HEK293 (cell line): ENCODE measurements at regions not wholly inside any gene's neighbourhood (a gene's known extent, or its start where the extent isn't known, plus 50 kb on each side); places are given as distances from the start of the nearest gene placed in this dataset.

ENCODE experiments used
- CTCF ChIA-PET: fragments of 350-600 bp; formaldehyde crosslinking; extraction: SDS; loops from one replicate; lab custom pipeline; 2021; ENCODE audit warnings: antibody characterized with exemption; lab: Yijun Ruan, JAX
- POLR2A ChIA-PET: fragments of 300-600 bp; formaldehyde crosslinking; extraction: SDS; loops from one replicate; lab custom pipeline; 2020; ENCODE audit warnings: antibody characterized with exemption, inconsistent platforms; lab: Yijun Ruan, JAX
- H3K27ac ChIP-seq: fragments of 200-500 bp; sonication (Bioruptor generic); 2 replicates; pipeline ENCODE4 v1.5.1; 2014; ENCODE audit warnings: low read depth, low read length, control low read depth, inconsistent platforms; ENCODE audit errors: extremely low read depth
- H3K36me3 ChIP-seq, 2 experiments: fragments of 200-500 bp in 1 of 2; sonication (Bioruptor generic) in 1 of 2; 1 replicate in 1 of 2; 2 replicates in 1 of 2; pipeline ENCODE4 v1.5.1; 2014 to 2017; ENCODE audit warnings: inconsistent platforms in 2 of 2, low read length in 2 of 2; ENCODE audit not compliant: control insufficient read depth in 2 of 2, insufficient read depth in 1 of 2
- H3K4me1 ChIP-seq: fragments of 200-500 bp; sonication (Bioruptor generic); 2 replicates; pipeline ENCODE4 v1.5.1; 2014; ENCODE audit warnings: mild to moderate bottlenecking, low read length, inconsistent platforms; ENCODE audit not compliant: control insufficient read depth, insufficient read depth
- H3K4me3 ChIP-seq: 2 replicates; pipeline ENCODE4 v1.5.1; 2011; ENCODE audit warnings: low read depth, mild to moderate bottlenecking, control low read depth, low read length, moderate library complexity
- H3K9me3 ChIP-seq: fragments of 200-500 bp; sonication (Bioruptor generic); 2 replicates; pipeline ENCODE4 v1.5.1; 2014; ENCODE audit warnings: low read depth, low read length, inconsistent platforms; ENCODE audit not compliant: control insufficient read depth, insufficient read depth
- ATF2 ChIP-seq: fragments of 450-650 bp; formaldehyde crosslinking; IDR thresholded peaks from 2 replicates; pipeline ENCODE4 v1.5.1; 2016; ENCODE audit warnings: missing biosample characterization, missing genetic modification characterization, low read depth
- BCL11A ChIP-seq: fragments of 450-650 bp; formaldehyde crosslinking; IDR thresholded peaks from 2 replicates; pipeline ENCODE4 v1.5.1; 2016; ENCODE audit warnings: low read depth, missing biosample characterization, missing genetic modification characterization
- BCL6B ChIP-seq: fragments of 450-650 bp; formaldehyde crosslinking; IDR thresholded peaks from 2 replicates; pipeline ENCODE4 v1.5.1; 2017; ENCODE audit warnings: missing biosample characterization, missing genetic modification characterization
- EGR2 ChIP-seq: fragments of 450-650 bp; formaldehyde crosslinking; IDR thresholded peaks from 2 replicates; pipeline ENCODE4 v1.5.1; 2016; ENCODE audit warnings: low read depth, missing biosample characterization, missing genetic modification characterization
- GLI2 ChIP-seq: fragments of 450-650 bp; formaldehyde crosslinking; IDR thresholded peaks from 2 replicates; pipeline ENCODE4; 2017; ENCODE audit warnings: missing biosample characterization, missing genetic modification characterization, low read depth, borderline replicate concordance
- GLIS1 ChIP-seq: fragments of 450-650 bp; formaldehyde crosslinking; IDR thresholded peaks from 2 replicates; pipeline ENCODE4 v1.5.1; 2016; ENCODE audit warnings: missing biosample characterization, missing genetic modification characterization
- KLF10 ChIP-seq: fragments of 450-650 bp; IDR thresholded peaks from 2 replicates; pipeline ENCODE4 v1.5.1; 2018; ENCODE audit warnings: missing biosample characterization, mild to moderate bottlenecking, missing genetic modification characterization
- OVOL3 ChIP-seq: fragments of 450-650 bp; formaldehyde crosslinking; IDR thresholded peaks from 2 replicates; pipeline ENCODE4 v1.5.1; 2016; ENCODE audit warnings: missing biosample characterization, missing genetic modification characterization
- PRDM1 ChIP-seq: fragments of 450-650 bp; formaldehyde crosslinking; IDR thresholded peaks from 2 replicates; pipeline ENCODE4; 2016; ENCODE audit warnings: missing biosample characterization, missing genetic modification characterization
- YY1 ChIP-seq: fragments of 450-650 bp; formaldehyde crosslinking; IDR thresholded peaks from 2 replicates; pipeline ENCODE4 v1.5.1; 2018; ENCODE audit warnings: missing biosample characterization, missing genetic modification characterization
- ZBTB1 ChIP-seq: fragments of 450-650 bp; formaldehyde crosslinking; IDR thresholded peaks from 2 replicates; pipeline ENCODE4 v1.5.1; 2016; ENCODE audit warnings: missing biosample characterization, missing genetic modification characterization
- ZNF146 ChIP-seq: fragments of 450-650 bp; formaldehyde crosslinking; IDR thresholded peaks from 2 replicates; pipeline ENCODE4 v1.5.1; 2016; ENCODE audit warnings: missing biosample characterization, missing genetic modification characterization
- ZNF175 ChIP-seq: fragments of 450-650 bp; formaldehyde crosslinking; IDR thresholded peaks from 2 replicates; pipeline ENCODE4 v1.5.1; 2016; ENCODE audit warnings: missing biosample characterization, missing genetic modification characterization
- ZNF202 ChIP-seq: fragments of 450-650 bp; formaldehyde crosslinking; IDR thresholded peaks from 2 replicates; pipeline ENCODE4 v1.5.1; 2016; ENCODE audit warnings: missing biosample characterization, missing genetic modification characterization, borderline replicate concordance
- ZNF26 ChIP-seq: fragments of 450-650 bp; formaldehyde crosslinking; IDR thresholded peaks from 2 replicates; pipeline ENCODE4 v1.5.1; 2016; ENCODE audit warnings: missing biosample characterization, missing genetic modification characterization
- ZNF266 ChIP-seq: fragments of 450-650 bp; formaldehyde crosslinking; IDR thresholded peaks from 2 replicates; pipeline ENCODE4 v1.5.1; 2016; ENCODE audit warnings: missing biosample characterization, missing genetic modification characterization, low read depth
- ZNF350 ChIP-seq: fragments of 450-650 bp; formaldehyde crosslinking; IDR thresholded peaks from 2 replicates; pipeline ENCODE4 v1.5.0; 2017; ENCODE audit warnings: missing biosample characterization, mild to moderate bottlenecking, missing genetic modification characterization
- ZNF354C ChIP-seq: fragments of 450-650 bp; formaldehyde crosslinking; IDR thresholded peaks from 2 replicates; pipeline ENCODE4 v1.5.1; 2016; ENCODE audit warnings: missing biosample characterization, missing genetic modification characterization, low read depth, borderline replicate concordance
- ZNF501 ChIP-seq: fragments of 450-650 bp; formaldehyde crosslinking; IDR thresholded peaks from 2 replicates; pipeline ENCODE4 v1.5.1; 2016; ENCODE audit warnings: missing biosample characterization, missing genetic modification characterization
- ZNF529 ChIP-seq: fragments of 450-650 bp; formaldehyde crosslinking; IDR thresholded peaks from 2 replicates; pipeline ENCODE4 v1.5.1; 2017; ENCODE audit warnings: missing genetic modification characterization, missing biosample characterization; ENCODE audit not compliant: insufficient replicate concordance
- ZNF555 ChIP-seq: fragments of 450-650 bp; formaldehyde crosslinking; conservative IDR thresholded peaks from 2 replicates; pipeline ENCODE4 v1.5.1; 2017; ENCODE audit warnings: missing biosample characterization, mild to moderate bottlenecking, missing genetic modification characterization, inconsistent platforms
- ZNF596 ChIP-seq: fragments of 450-650 bp; IDR thresholded peaks from 2 replicates; pipeline ENCODE4 v1.5.0; 2018; ENCODE audit warnings: missing biosample characterization, mild to moderate bottlenecking, missing genetic modification characterization, moderate library complexity
- ZNF660 ChIP-seq: fragments of 450-650 bp; IDR thresholded peaks from 2 replicates; pipeline ENCODE4 v1.5.1; 2018; ENCODE audit warnings: missing biosample characterization, mild to moderate bottlenecking, missing genetic modification characterization
- ZNF664 ChIP-seq: fragments of 450-650 bp; formaldehyde crosslinking; IDR thresholded peaks from 2 replicates; pipeline ENCODE4 v1.5.1; 2016; ENCODE audit warnings: missing biosample characterization, missing genetic modification characterization
- ZNF776 ChIP-seq: fragments of 450-650 bp; formaldehyde crosslinking; IDR thresholded peaks from 2 replicates; pipeline ENCODE4 v1.5.0; 2017; ENCODE audit warnings: missing biosample characterization, missing genetic modification characterization, borderline replicate concordance
- ZNF791 ChIP-seq: fragments of 450-650 bp; formaldehyde crosslinking; IDR thresholded peaks from 2 replicates; pipeline ENCODE4 v1.5.1; 2016; ENCODE audit warnings: missing biosample characterization, missing genetic modification characterization
- ZXDB ChIP-seq: fragments of 450-650 bp; formaldehyde crosslinking; IDR thresholded peaks from 2 replicates; pipeline ENCODE4 v1.5.1; 2016; ENCODE audit warnings: missing biosample characterization, missing genetic modification characterization

- Histone ChIP-seq H3K9me3 (no peaks in the 10 kb centered on the region), H3K36me3 (no peaks in the 10 kb centered on the region), H3K4me1 (no peaks in the 10 kb centered on the region), H3K27ac (no peak overlapping the region), H3K4me3 (no peak overlapping the region)
- TF ChIP-seq BCL6B (tag by site-specific recombination), result no peak
- TF ChIP-seq ZNF529 (tag by site-specific recombination), result no peak
- no peak for TF ChIP-seq ZNF146 (tag by site-specific recombination)
- no peak for TF ChIP-seq ZNF266 (tag by site-specific recombination)
- TF ChIP-seq ZNF660 (tag by site-specific recombination), result no peak
- TF ChIP-seq ZNF202 (tag by site-specific recombination), result no peak
- no peak for TF ChIP-seq KLF10 (tag by site-specific recombination)
- no peak for TF ChIP-seq EGR2 (tag by site-specific recombination)
- no peak for TF ChIP-seq ZNF175 (tag by site-specific recombination)
- no peak for TF ChIP-seq GLIS1 (tag by site-specific recombination)
- TF ChIP-seq PRDM1 (tag by site-specific recombination), result no peak
- no peak for TF ChIP-seq ZNF791
- TF ChIP-seq ZXDB, result no peak
- TF ChIP-seq ZNF354C (tag by site-specific recombination), result no peak
- no peak for TF ChIP-seq ZNF776 (tag by site-specific recombination)
- no peak for TF ChIP-seq GLI2 (tag by site-specific recombination)
- TF ChIP-seq ZNF501 (tag by site-specific recombination), result no peak
- no peak for TF ChIP-seq YY1 (tag by site-specific recombination)
- CTCF ChIA-PET, result no interaction called here
- POLR2A ChIA-PET, result no interaction called here
Measured at GRCh38 chr4:72677886-72678285, 108.9 kb upstream of the ADAMTS3 start.

GRCh38 chr4:72677265-72677664, 108.2 kb upstream of the ADAMTS3 start:
- CTCF ChIA-PET, result no interaction called here
- Histone ChIP-seq H3K4me1 (no peaks in the 10 kb centered on the region), H3K36me3 (no peaks in the 10 kb centered on the region), H3K9me3 (no peaks in the 10 kb centered on the region)
- TF ChIP-seq ATF2 (tag by site-specific recombination) (no peak), ZNF350 (no peak), BCL11A (tag by site-specific recombination) (no peak), ZNF555 (no peak), OVOL3 (tag by site-specific recombination) (no peak), ZNF26 (tag by site-specific recombination) (no peak), ZNF596 (tag by site-specific recombination) (no peak), ZBTB1 (tag by site-specific recombination) (no peak), ZNF664 (tag by site-specific recombination) (no peak)
- TF ChIP-seq, all 188 proteins: peak for 0
- Histone ChIP-seq H3K4me3 (no peak overlapping the region), H3K27ac (no peak overlapping the region)
- POLR2A ChIA-PET, result no interaction called here
